GM18507 (cell line): ENCODE measurements at regions not wholly inside any gene's neighbourhood (a gene's known extent, or its start where the extent isn't known, plus 50 kb on each side); places are given as distances from the start of the nearest gene placed in this dataset.

Source experiments
- DNase-seq: peaks from one replicate; pipeline ENCODE4 v3.0.0; 2011; ENCODE audit warnings: low read depth; ENCODE audit not compliant: insufficient read length; ENCODE audit errors: extremely low spot score
- FAIRE-seq: peaks from 2 replicates; lab custom pipeline; 2011; peaks lifted over from hg19 to GRCh38; lab: Jason Lieb, UNC

GRCh38 chr7:68482800-68483199 is 1115.5 kb upstream of the AUTS2 start:
- DNase-seq (no peak), FAIRE-seq (no peak)

DNA sequence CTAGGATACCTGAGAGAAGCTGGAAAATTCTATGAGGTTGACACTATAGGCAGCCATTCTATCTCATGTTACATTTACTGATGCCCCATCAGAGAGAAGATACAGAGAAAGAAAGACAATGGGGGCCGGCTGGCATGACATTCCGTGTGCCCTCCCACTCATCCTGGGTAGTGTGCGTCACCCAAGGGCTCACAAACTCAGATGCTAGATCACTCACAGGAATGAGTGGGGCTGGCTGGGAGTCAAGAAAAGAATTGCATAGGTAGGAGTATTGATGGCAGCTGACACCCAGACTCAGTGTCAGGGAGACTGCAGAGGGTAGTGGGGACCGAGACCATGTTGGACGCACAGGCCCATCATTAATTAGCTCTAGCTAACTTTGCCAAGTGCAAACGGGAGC is 1113.5 kb upstream of the AUTS2 start:
- DNase-seq (no peak), FAIRE-seq (no peak)

DNA sequence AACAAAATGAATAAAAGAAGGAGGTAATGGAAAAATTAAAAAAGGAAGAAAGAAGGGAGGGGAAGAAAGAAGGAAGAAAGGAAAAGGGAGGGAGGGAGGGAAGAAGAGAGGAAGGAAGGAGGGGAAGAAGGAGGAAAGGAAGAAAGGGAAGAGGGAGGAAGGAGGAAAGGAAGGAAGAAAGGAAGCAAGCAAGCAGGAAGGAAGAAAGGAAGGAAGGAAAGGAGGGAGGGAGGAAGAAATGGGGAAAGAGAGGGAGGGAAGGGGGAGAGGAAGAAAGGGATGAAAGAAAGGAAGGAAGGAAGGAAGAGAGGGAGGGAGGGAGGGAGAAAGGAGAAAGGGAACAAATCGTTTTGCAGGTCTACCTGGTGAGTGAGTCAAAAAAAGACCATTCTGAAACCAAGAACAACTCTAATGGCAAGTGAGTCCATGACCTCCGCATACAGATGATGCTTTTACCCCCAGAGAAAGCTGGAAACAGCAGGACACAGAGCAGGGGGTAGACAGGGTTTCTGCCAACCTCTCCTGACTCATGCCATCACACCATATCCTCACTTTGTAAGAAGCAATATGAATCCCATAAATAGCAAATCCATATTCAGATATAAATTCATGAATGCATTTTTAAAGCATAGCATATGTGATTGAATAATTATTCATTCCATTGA is 1112.9 kb upstream of the AUTS2 start:
- no peak for DNase-seq
- FAIRE-seq: no peak

DNA sequence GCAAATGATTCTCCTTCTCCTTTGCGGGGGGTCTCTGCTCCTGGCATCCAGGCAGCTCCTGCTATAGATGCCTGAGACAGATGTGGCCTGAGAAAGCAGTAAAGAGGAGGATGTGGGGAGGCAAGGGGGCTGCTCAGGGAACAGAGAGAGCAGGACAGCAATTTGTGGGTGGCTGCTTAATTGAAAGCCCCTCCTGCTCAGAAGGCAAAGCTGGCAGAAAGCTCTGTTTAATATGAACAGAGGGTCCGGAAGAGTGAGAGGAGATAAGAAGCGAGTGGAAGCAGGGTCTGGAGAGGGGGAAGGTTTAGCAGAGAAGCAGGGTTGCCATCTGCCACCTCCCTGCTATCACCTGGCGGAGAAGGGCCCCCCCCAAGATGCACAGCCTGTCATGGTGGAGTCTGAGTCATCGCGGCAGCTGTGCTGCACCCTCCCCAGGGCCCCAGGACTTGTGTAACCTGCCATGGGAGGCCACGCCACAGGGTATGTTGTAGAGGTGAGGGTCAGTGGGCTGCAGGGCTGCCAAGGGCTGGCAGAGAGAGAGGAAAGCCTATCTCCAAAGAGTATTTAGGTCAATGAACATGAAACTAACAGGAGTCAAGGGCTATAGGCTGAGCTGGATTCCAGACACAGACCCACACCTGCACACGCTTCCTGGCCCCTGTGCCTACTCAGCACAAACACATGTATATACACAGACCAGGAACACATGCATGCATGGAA is 1109.8 kb upstream of the AUTS2 start:
- FAIRE-seq (no peak), DNase-seq (no peak)

DNA sequence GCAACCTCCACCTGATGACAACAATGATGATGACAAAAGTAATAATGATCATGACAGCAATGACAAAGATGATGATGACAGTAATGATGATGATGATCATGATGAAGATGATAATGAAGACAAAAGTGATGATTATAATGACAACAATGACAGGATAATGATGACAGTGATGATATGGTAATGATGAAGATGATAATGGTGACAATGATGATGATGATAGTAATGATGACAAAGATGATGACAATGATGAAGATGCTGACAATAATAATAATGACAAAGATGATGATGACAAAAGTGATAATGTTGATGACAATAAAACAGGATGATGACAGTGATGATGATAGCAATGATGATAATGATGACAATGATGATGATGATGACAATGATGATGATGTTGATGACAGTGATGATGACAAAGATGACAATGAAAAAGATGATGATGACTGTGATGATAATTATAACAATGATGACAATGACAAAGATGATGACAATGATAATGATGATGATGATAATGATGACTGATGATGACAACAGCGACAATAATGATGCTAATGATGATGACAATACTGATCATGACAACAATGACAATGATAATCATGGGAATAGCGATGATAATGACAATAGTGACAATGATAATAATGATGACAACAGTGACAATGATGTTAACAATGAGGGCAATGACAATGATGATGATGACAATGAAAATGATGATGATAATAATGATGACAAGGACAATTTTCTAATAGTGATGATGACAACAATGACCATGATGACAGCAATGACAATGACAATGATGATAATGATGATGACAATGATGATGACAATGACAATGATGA is 1106.5 kb upstream of the AUTS2 start:
- FAIRE-seq (no peak), DNase-seq (no peak)

- FAIRE-seq: no peak
Measured at GRCh38 chr7:68492359-68492690, 1106.0 kb upstream of the AUTS2 start.

GRCh38 chr7:68503400-68503799 is 1094.9 kb upstream of the AUTS2 start:
- FAIRE-seq: no peak
- DNase-seq: no peak

More at GRCh38 chr7:68492359-68492690, 1106.0 kb upstream of the AUTS2 start:
- DNase-seq: no peak

DNA sequence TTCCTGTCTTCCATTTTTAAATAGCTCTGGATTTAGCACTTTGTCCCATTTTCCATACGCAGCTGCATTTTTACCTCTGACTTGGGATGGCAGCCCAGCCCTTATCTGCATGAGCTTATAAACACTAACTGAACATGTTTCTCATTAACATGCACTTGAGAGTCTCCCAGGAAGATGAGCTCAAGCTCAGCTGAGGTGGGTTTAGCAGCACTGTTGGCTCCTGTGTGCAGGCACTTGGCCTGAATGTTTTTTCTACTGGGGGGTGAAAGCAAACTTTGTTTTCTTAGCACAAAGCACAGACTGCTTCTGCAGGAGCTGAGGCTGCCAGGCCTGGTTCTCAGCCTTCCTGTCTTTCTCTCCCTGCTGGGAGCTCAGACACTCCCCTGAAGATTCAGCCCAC is 1093.6 kb upstream of the AUTS2 start:
- FAIRE-seq: no peak
- no peak for DNase-seq

DNA sequence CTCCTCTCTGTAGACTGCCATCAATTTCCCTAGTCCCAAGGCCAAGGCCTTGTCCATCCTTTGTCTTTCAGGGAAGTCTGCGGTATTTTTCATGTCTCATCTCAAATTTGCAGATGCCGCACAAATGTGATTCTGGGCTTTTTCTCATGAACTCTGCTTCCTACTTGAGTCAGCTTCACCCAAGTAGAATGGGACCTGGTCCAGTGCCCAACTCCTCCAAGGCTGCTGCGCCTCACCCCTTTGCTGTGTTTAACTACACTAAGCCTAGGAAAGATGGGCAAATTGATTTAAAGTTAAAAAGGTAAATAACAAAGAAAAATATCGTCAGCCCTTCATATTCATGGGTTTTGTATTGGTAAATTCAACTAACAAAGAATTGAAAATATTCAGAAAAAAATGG is 1092.6 kb upstream of the AUTS2 start:
- FAIRE-seq: no peak
- DNase-seq: no peak

DNA sequence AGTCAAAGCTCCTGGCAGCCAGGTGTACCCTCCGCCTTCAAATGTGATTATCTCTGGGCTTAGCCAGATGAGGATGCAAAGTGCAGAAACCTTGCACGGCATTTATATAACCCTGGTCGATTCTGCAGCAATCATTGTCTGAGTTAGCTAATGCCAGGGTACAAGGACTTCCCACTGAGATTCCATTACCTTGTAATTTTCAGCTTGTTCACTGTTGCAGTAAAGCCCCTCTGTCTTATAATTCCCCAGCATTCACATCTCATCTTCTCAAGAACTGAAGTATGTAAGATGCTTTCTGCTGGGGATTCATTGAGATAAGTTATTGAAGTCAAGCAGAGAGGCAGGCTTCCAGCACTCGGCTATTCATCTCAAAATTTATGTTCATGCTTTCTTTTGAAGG is 1090.6 kb upstream of the AUTS2 start:
- FAIRE-seq: no peak

GRCh38 chr7:68509054-68509453 is 1089.2 kb upstream of the AUTS2 start:
- DNase-seq: no peak
- no peak for FAIRE-seq

More for the DNA sequence above, 1090.6 kb upstream of the AUTS2 start:
- DNase-seq: no peak

DNA sequence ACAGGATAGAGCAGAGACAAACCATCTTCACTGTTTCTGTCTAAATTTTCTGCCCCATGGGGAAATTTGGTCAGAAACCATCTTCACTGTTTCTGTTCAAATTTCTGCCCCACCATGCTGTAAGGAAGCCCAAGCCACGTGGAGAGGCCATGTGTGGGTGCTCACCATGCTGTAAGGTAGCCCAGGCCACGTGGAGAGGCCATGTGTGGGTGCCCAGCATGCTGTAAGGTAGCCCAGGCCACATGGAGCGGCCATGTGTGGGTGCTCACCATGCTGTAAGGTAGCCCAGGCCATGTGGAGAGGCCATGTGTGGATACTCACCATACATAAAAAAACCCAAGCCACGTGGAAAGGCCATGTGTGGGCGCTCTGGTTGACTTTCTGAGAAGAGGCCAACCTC is 1088.7 kb upstream of the AUTS2 start:
- no peak for DNase-seq
- no peak for FAIRE-seq

DNA sequence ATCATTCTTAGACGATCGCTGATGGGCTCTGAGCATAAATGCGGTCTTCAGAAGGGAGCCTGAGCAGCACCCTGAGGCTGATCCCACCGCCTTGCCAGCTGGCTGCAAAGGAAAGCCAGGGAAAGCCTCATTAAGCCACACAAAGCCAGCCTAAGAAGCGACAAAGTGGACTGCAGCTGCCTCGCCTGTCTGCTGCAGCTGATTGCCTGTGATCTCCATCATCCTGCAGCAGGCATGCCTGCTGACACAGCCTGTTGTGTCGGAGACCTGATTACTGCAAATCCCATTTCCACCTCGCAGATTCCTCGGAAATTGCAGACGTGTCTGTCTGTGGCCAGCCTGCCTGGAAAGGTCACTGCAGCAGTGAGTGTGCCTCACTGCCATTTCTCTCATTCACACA is 1087.0 kb upstream of the AUTS2 start:
- DNase-seq (no peak), FAIRE-seq (no peak)

DNA sequence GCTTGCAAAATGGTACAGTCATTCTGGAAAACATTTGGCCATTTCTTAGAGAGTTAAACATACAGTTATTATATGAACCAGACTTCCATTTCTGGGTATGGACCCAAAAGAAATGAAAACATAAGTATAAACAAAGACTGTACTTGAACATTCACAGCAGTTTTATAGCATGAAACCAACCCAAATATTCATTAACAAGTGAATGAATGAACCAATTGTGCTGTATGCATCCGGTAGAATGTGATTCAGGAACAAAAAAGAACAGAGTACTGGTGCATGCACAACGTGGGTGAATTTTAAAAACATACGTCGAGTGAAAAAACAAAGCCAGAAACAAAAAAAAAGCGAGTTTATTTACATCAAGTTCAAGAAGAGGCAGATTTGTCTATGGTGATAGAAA is 1085.8 kb upstream of the AUTS2 start:
- FAIRE-seq (no peak), DNase-seq (no peak)

DNA sequence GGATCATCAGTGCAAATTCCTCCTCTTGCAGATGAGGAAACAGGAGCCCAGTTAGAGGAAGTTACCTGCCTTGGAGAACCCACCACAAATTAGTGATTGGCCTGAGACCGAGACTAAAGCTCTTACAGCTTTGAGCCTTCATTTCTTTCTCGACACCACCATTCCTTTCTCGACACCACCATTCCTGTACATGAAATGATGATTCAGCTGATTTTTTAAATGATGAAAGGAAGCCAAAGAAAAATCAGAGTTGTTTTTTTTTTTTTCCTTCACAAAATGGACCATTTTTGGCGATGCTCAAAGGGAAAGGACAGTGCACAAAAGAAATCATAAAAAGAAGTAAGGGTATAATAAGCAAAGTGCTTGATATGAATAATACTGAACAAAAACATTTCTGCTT is 1080.2 kb upstream of the AUTS2 start:
- DNase-seq (no peak), FAIRE-seq (no peak)

GRCh38 chr7:68524126-68524525 is 1074.1 kb upstream of the AUTS2 start:
- no peak for FAIRE-seq

GRCh38 chr7:68529221-68529620 is 1069.1 kb upstream of the AUTS2 start:
- FAIRE-seq: no peak

More at GRCh38 chr7:68524126-68524525, 1074.1 kb upstream of the AUTS2 start:
- DNase-seq: no peak

GRCh38 chr7:68535266-68535665 is 1063.0 kb upstream of the AUTS2 start:
- DNase-seq (no peak), FAIRE-seq (no peak)

More at GRCh38 chr7:68529221-68529620, 1069.1 kb upstream of the AUTS2 start:
- no peak for DNase-seq

GRCh38 chr7:68537051-68537773 is 1061.1 kb upstream of the AUTS2 start:
- DNase-seq: no peak

DNA sequence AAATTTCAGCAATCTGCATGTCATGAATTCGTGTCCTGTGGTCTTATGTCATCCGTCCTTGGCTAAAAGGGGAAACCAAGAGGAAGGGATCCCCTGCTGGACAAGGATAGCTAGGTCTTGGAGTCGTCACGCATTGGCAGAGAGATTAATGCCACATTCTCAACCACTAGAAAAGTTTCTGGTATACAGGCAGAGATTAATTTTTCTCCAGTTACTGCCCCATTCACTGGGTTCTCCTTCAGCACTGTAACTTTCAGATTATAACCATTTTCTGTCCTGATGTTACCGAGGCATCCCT is 1060.6 kb upstream of the AUTS2 start:
- DNase-seq (no peak), FAIRE-seq (no peak)

More at GRCh38 chr7:68537051-68537773, 1061.1 kb upstream of the AUTS2 start:
- FAIRE-seq: no peak
